HepG2 (cell line): ENCODE measurements at regions not wholly inside any gene's neighbourhood (a gene's known extent, or its start where the extent isn't known, plus 50 kb on each side); places are given as distances from the start of the nearest gene placed in this dataset.
A peak's percentile ranks its signal among the peaks of the same experiment; 100 is the strongest.

ENCODE experiments used
- DRAP1 ChIP-seq: IDR thresholded peaks from 2 replicates; pipeline ENCODE4 v1.6.1; 2016; ENCODE audit warnings: missing genetic modification reagents, missing compliant biosample characterization
- EHMT2 ChIP-seq: fragments of 200-600 bp; sonication (generic); IDR thresholded peaks from 2 replicates; pipeline ENCODE4 v1.7.0; 2017; ENCODE audit warnings: antibody characterized with exemption, low read depth, low read length, borderline replicate concordance
- FOXO4 ChIP-seq: sonication (generic); formaldehyde crosslinking; conservative IDR thresholded peaks from 2 replicates; pipeline ENCODE4 v1.8.1; 2023; ENCODE audit warnings: missing genetic modification reagents
- GABPA ChIP-seq, 2 experiments: IDR thresholded peaks; 2 replicates each; pipeline ENCODE4 v1.6.1; 2011 to 2016; ENCODE audit warnings: low read depth in 2 of 2, low read length in 1 of 2, missing biosample characterization in 1 of 2, missing genetic modification characterization in 1 of 2
- KDM2A ChIP-seq: sonication (generic); formaldehyde crosslinking; IDR thresholded peaks from 2 replicates; pipeline ENCODE4 v1.4.0; 2020; ENCODE audit warnings: low read depth, missing genetic modification reagents, borderline replicate concordance
- NAIF1 ChIP-seq: sonication (generic); formaldehyde crosslinking; IDR thresholded peaks from 2 replicates; pipeline ENCODE4 v1.5.0; 2020; ENCODE audit warnings: mild to moderate bottlenecking, missing genetic modification reagents, borderline replicate concordance
- NFE2L1 ChIP-seq: sonication (generic); formaldehyde crosslinking; IDR thresholded peaks from 2 replicates; pipeline ENCODE4 v1.4.0; 2020; ENCODE audit warnings: missing genetic modification reagents, mild to moderate bottlenecking, borderline replicate concordance
- RBM39 ChIP-seq: fragments of 200-400 bp; formaldehyde crosslinking; IDR thresholded peaks from one replicate; pipeline ENCODE4 v1.6.1; 2018; ENCODE audit warnings: antibody characterized with exemption, mild to moderate bottlenecking, low read depth, low read length; ENCODE audit not compliant: poor library complexity, severe bottlenecking
- SIX1 ChIP-seq: sonication (generic); formaldehyde crosslinking; IDR thresholded peaks from 2 replicates; pipeline ENCODE4 v1.4.0; 2020; ENCODE audit warnings: missing genetic modification reagents, borderline replicate concordance
- TBX2 ChIP-seq: sonication (generic); formaldehyde crosslinking; IDR thresholded peaks from 2 replicates; pipeline ENCODE4 v1.5.0; 2020; ENCODE audit warnings: missing genetic modification reagents, mild to moderate bottlenecking, borderline replicate concordance
- ZBTB40 ChIP-seq, 2 experiments: fragments of 450-650 bp in 1 of 2; sonication (generic) in 1 of 2; formaldehyde crosslinking in 1 of 2; IDR thresholded peaks; 2 replicates each; pipeline versions ENCODE4 v1.6.1 to v1.8.0; 2016 to 2022; ENCODE audit warnings: antibody characterized with exemption in 1 of 2, mild to moderate bottlenecking in 1 of 2, missing genetic modification reagents in 1 of 2
- ZNF513 ChIP-seq: sonication (generic); formaldehyde crosslinking; conservative IDR thresholded peaks from 2 replicates; pipeline ENCODE4 v1.5.0; 2020; ENCODE audit warnings: missing genetic modification reagents
- ZNF766 ChIP-seq: sonication (generic); formaldehyde crosslinking; IDR thresholded peaks from 2 replicates; pipeline ENCODE4 v1.5.0; 2020; ENCODE audit warnings: missing genetic modification reagents, borderline replicate concordance
- ZNF790 ChIP-seq: sonication (generic); formaldehyde crosslinking; IDR thresholded peaks from 2 replicates; pipeline ENCODE4 v1.8.0; 2022; ENCODE audit warnings: missing genetic modification reagents, mild to moderate bottlenecking, borderline replicate concordance
- ZSCAN30 ChIP-seq: sonication (generic); formaldehyde crosslinking; IDR thresholded peaks from 2 replicates; pipeline ENCODE4 v1.5.0; 2020; ENCODE audit warnings: mild to moderate bottlenecking, missing genetic modification reagents

- TF ChIP-seq ZBTB40 (IDR thresholded peaks at IDR 0.05): no peak
- TF ChIP-seq ZBTB40 (CRISPR knock-in tag; IDR thresholded peaks at IDR 0.05): no peak
- no peak for TF ChIP-seq ZSCAN30 (CRISPR knock-in tag)
- TF ChIP-seq DRAP1: 0 out of 2 replicates have a peak, but pooled peaks have one; percentile 28
- TF ChIP-seq RBM39: no peak
- TF ChIP-seq EHMT2: no peak
- no peak for TF ChIP-seq ZNF790
- peak; percentile 78 for TF ChIP-seq TBX2
- TF ChIP-seq ZNF513 (CRISPR knock-in tag): no peak
- TF ChIP-seq ZNF766 (CRISPR knock-in tag): peak; percentile 59; the same call in 1 of the 2 replicates
- TF ChIP-seq GABPA (IDR thresholded peaks at IDR 0.05; ENCODE audit: low read depth, low read length): no peak
- TF ChIP-seq GABPA (CRISPR knock-in tag; IDR thresholded peaks at IDR 0.05; ENCODE audit: low read depth): peak; percentile 65
- TF ChIP-seq NAIF1 (CRISPR knock-in tag): no peak
- no peak for TF ChIP-seq KDM2A (CRISPR knock-in tag)
- TF ChIP-seq FOXO4 (CRISPR knock-in tag): no peak
- TF ChIP-seq NFE2L1: no peak
- no peak for TF ChIP-seq SIX1 (CRISPR knock-in tag)
Measured at GRCh38 chr20:16124911-16125776, 448.1 kb downstream of the KIF16B start (continued).
